ENCODE measurements at regions not wholly inside any gene's neighbourhood (a gene's known extent, or its start where the extent isn't known, plus 50 kb on each side); places are given as distances from the start of the nearest gene placed in this dataset.

- TF ChIP-seq CTCF (IDR thresholded peaks at IDR 0.05), result no peak
- Histone ChIP-seq H3K27ac (no peak overlapping the region), H3K4me3 (no peak overlapping the region), H3K36me3 (no peaks in the 10 kb centered on the region), H3K27me3 (no peaks in the 10 kb centered on the region), H3K4me1 (no peaks in the 10 kb centered on the region), H3K9me3 (no peaks in the 10 kb centered on the region)
- intact Hi-C loops (cut with DNase I; ENCODE audit: low total_unique reads), result no loop called here
- DNase-seq, result no peak
Observed at GRCh38 chr6:86536121-86536520, 401.2 kb upstream of the HTR1E start.

- no peak for TF ChIP-seq POLR2A (IDR thresholded peaks at IDR 0.05)
- TF ChIP-seq CTCF (IDR thresholded peaks at IDR 0.05), result no peak
- Histone ChIP-seq H3K4me1 (no peaks in the 10 kb centered on the region), H3K9me3 (no peaks in the 10 kb centered on the region), H3K27ac (no peak overlapping the region), H3K27me3 (no peaks in the 10 kb centered on the region), H3K36me3 (no peaks in the 10 kb centered on the region), H3K4me3 (no peak overlapping the region)
- intact Hi-C loops (cut with DNase I; ENCODE audit: low total_unique reads), result no loop called here
- no peak for DNase-seq
Observed at GRCh38 chr6:86535100-86535499, 402.2 kb upstream of the HTR1E start.

GRCh38 chr6:86529635-86530034 lies 407.7 kb upstream of the HTR1E start:
- no peak for TF ChIP-seq CTCF (IDR thresholded peaks at IDR 0.05)
- no peak for TF ChIP-seq POLR2A (IDR thresholded peaks at IDR 0.05)
- H3K4me1 ChIP-seq, result no peaks in the 10 kb centered on the region

GRCh38 chr6:86526238-86526637 lies 411.1 kb upstream of the HTR1E start:
- H3K9me3 ChIP-seq, result no peaks in the 10 kb centered on the region

More at GRCh38 chr6:86529635-86530034, 407.7 kb upstream of the HTR1E start:
- no peaks in the 10 kb centered on the region for H3K36me3 ChIP-seq
- H3K9me3 ChIP-seq, result no peaks in the 10 kb centered on the region
- H3K27me3 ChIP-seq, result no peaks in the 10 kb centered on the region
- no peak for DNase-seq
- intact Hi-C loops (cut with DNase I; ENCODE audit: low total_unique reads), result no loop called here
- no peak overlapping the region for H3K27ac ChIP-seq
- H3K4me3 ChIP-seq, result no peak overlapping the region

GRCh38 chr6:86516087-86516486 lies 421.2 kb upstream of the HTR1E start:
- intact Hi-C loops (cut with DNase I; ENCODE audit: low total_unique reads), result no loop called here

More at GRCh38 chr6:86526238-86526637, 411.1 kb upstream of the HTR1E start:
- Histone ChIP-seq H3K4me1 (no peaks in the 10 kb centered on the region), H3K36me3 (no peaks in the 10 kb centered on the region), H3K27me3 (no peaks in the 10 kb centered on the region), H3K4me3 (no peak overlapping the region), H3K27ac (no peak overlapping the region)
- DNase-seq, result no peak
- intact Hi-C loops (cut with DNase I; ENCODE audit: low total_unique reads), result no loop called here
- TF ChIP-seq CTCF (IDR thresholded peaks at IDR 0.05) (no peak), POLR2A (IDR thresholded peaks at IDR 0.05) (no peak)

More at GRCh38 chr6:86516087-86516486, 421.2 kb upstream of the HTR1E start:
- TF ChIP-seq CTCF (IDR thresholded peaks at IDR 0.05) (no peak), POLR2A (IDR thresholded peaks at IDR 0.05) (no peak)
- H3K27ac ChIP-seq, result no peak overlapping the region
- H3K9me3 ChIP-seq, result no peaks in the 10 kb centered on the region
- no peak for DNase-seq
- no peaks in the 10 kb centered on the region for H3K36me3 ChIP-seq
- H3K4me1 ChIP-seq, result no peaks in the 10 kb centered on the region
- H3K4me3 ChIP-seq, result no peak overlapping the region
- no peaks in the 10 kb centered on the region for H3K27me3 ChIP-seq
